ENCODE measurements at regions not wholly inside any gene's neighbourhood (a gene's known extent, or its start where the extent isn't known, plus 50 kb on each side); places are given as distances from the start of the nearest gene placed in this dataset.

- H4K20me1 ChIP-seq (ENCODE audit: insufficient read depth, low read length) = no peaks in the 10 kb centered on the region
- no peak overlapping the region for H4K8ac ChIP-seq (ENCODE audit: low read depth in 2 of 2, low read length in 2 of 2)
- no peaks in the 10 kb centered on the region for H3K36me3 ChIP-seq (ENCODE audit: control insufficient read depth, insufficient read depth, low read length)
- no peak overlapping the region for H3K4ac ChIP-seq (ENCODE audit: low read depth, low read length)
- H3K4me1 ChIP-seq (ENCODE audit: control insufficient read depth, insufficient read depth, low read length) = no peaks in the 10 kb centered on the region
- TF ChIP-seq ELK1 (IDR thresholded peaks at IDR 0.05; ENCODE audit: borderline replicate concordance, low read depth, low read length) (no peak), CEBPB (IDR thresholded peaks at IDR 0.05; ENCODE audit: low read depth, low read length) (no peak), SMC3 (IDR thresholded peaks at IDR 0.05; ENCODE audit: low read depth, low read length) (no peak), RCOR1 (IDR thresholded peaks at IDR 0.05; ENCODE audit: insufficient replicate concordance, low read length) (no peak), CTCF (conservative IDR thresholded peaks at IDR 0.05; ENCODE audit: low read depth, low read length) (no peak), RAD21 (IDR thresholded peaks at IDR 0.05; ENCODE audit: low read length) (no peak), POLR2A (IDR thresholded peaks at IDR 0.05; ENCODE audit: low read depth, low read length) (no peak), USF2 (IDR thresholded peaks at IDR 0.05; ENCODE audit: low read depth, low read length) (no peak), NFE2L2 (IDR thresholded peaks at IDR 0.05; ENCODE audit: low read depth, low read length) (no peak)
- no peak overlapping the region for H2BK20ac ChIP-seq (ENCODE audit: low read depth, low read length)
- H2BK15ac ChIP-seq (ENCODE audit: low read depth, low read length) = no peak overlapping the region
- H3K4me2 ChIP-seq (ENCODE audit: low read depth, low read length) = no peak overlapping the region
- no peaks in the 10 kb centered on the region for H3K9me1 ChIP-seq (ENCODE audit: insufficient read depth, low read length)
- no peak overlapping the region for H4K5ac ChIP-seq (ENCODE audit: low read depth, low read length)
- H3K56ac ChIP-seq (ENCODE audit: extremely low read depth, insufficient read depth, low read length) = no peak overlapping the region
- no peak overlapping the region for H3K27ac ChIP-seq (ENCODE audit: insufficient read depth, low read length)
- H3K18ac ChIP-seq (ENCODE audit: low read depth, low read length) = no peak overlapping the region
- no peak overlapping the region for H3K23ac ChIP-seq (ENCODE audit: low read depth, low read length)
- in situ Hi-C loops (cut with MboI; ENCODE audit: low sequenced_read_pairs) (no loop called here), dilution Hi-C loops (cut with HindIII; ENCODE audit: low sequenced_read_pairs, unreplicated experiment) (no loop called here), intact Hi-C loops (cut with micrococcal nuclease) (no loop called here)
- no peak overlapping the region for H2AFZ ChIP-seq (replicated peaks; ENCODE audit: low read length, poor library complexity)
- no peak for DNase-seq
- CTCF ChIA-PET = no interaction called here
- WGBS, 2 experiments (ENCODE audit: extremely low coverage in 2 of 2, insufficient read length in 1 of 2) = no CpG with 5 or more reads among the region's 1 CpG
- no peak overlapping the region for H2BK5ac ChIP-seq (ENCODE audit: low read depth, low read length, poor library complexity, severe bottlenecking)
- no peak for ATAC-seq (ENCODE audit: low read depth)
- H3K4me3 ChIP-seq (ENCODE audit: insufficient read depth, low read depth, low read length) = no peak overlapping the region
- no TSS peak for BruUV-seq (replicated peaks)
- POLR2A ChIA-PET (ENCODE audit: unreplicated experiment) = no interaction called here
- no peaks in the 10 kb centered on the region for H3K79me1 ChIP-seq (ENCODE audit: low read depth in 1 of 2, low read length in 2 of 2)
- no peaks in the 10 kb centered on the region for H3K27me3 ChIP-seq (ENCODE audit: control insufficient read depth, insufficient read depth, low read length)
- no peak overlapping the region for H2AK5ac ChIP-seq (ENCODE audit: low read depth, low read length)
- no peaks in the 10 kb centered on the region for H3K9me3 ChIP-seq (ENCODE audit: control insufficient read depth, insufficient read depth, low read length)
- no peak overlapping the region for H3K14ac ChIP-seq (replicated peaks; ENCODE audit: low read depth, low read length)
- no peak overlapping the region for H3K9ac ChIP-seq (ENCODE audit: low read depth, low read length)
- no peak overlapping the region for H2BK120ac ChIP-seq (ENCODE audit: low read depth, low read length)
- no peak overlapping the region for H2AK9ac ChIP-seq (replicated peaks; ENCODE audit: low read depth, low read length, poor library complexity)
- H4K91ac ChIP-seq (ENCODE audit: insufficient read depth, low read depth, low read length) = no peak overlapping the region
Measured at GRCh38 chr14:23887536-23887935, 66.0 kb upstream of the DHRS4 start.

Data from IMR-90 (cell line).